SK-N-MC (cell line): ENCODE measurements at regions not wholly inside any gene's neighbourhood (a gene's known extent, or its start where the extent isn't known, plus 50 kb on each side); places are given as distances from the start of the nearest gene placed in this dataset.

ENCODE experiments used
- EZH2 ChIP-seq: fragments of 200-600 bp; sonication (generic); IDR thresholded peaks from one replicate; pipeline ENCODE4 v1.6.1; 2017; ENCODE audit warnings: antibody characterized with exemption
- FOXP2 ChIP-seq: optimal IDR thresholded peaks from 2 replicates; pipeline ENCODE3; 2011; ENCODE audit warnings: mild to moderate bottlenecking, moderate library complexity; ENCODE audit not compliant: insufficient read depth; ENCODE audit errors: extremely low read length, control extremely low read depth
- POLR2AphosphoS5 ChIP-seq: IDR thresholded peaks from 2 replicates; pipeline ENCODE4 v1.6.1; 2012; ENCODE audit warnings: mild to moderate bottlenecking, low read depth, low read length, borderline replicate concordance

DNA sequence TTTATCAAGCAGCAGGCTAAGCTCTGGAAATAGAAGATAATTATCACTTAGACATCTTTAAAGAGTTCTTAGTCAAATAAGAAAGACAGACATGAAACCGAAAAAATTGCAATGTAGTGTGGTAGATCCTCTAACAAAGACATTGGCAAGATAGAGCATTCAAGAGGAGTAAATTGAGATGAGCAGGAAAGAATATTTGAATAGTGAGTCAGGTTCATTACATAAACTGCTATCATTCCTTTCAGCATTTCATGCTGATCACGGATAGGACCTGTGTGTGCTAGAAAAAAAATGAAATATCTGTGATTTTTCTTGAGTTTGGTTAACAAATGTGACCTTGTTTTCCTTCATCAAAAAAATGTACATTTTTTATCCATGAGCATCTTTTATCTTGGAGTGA is 460.9 kb downstream of the OTOL1 start:
- TF ChIP-seq POLR2AphosphoS5 (no peak), EZH2 (no peak), FOXP2 (no peak)
